NCI-H1436 treated with DMSO at 0.1 percent for 48 hours (cell line): ENCODE measurements at regions not wholly inside any gene's neighbourhood (a gene's known extent, or its start where the extent isn't known, plus 50 kb on each side); places are given as distances from the start of the nearest gene placed in this dataset.
"Not testable (repeated sequence)": the region's sequence is repeated elsewhere in the genome, so short reads cannot be mapped to it uniquely, and the experiment has no call there.

Source experiments
- DNase-seq: peaks from one replicate; lab custom pipeline; 2025; lab: John Stamatoyannopoulos, UW

DNA sequence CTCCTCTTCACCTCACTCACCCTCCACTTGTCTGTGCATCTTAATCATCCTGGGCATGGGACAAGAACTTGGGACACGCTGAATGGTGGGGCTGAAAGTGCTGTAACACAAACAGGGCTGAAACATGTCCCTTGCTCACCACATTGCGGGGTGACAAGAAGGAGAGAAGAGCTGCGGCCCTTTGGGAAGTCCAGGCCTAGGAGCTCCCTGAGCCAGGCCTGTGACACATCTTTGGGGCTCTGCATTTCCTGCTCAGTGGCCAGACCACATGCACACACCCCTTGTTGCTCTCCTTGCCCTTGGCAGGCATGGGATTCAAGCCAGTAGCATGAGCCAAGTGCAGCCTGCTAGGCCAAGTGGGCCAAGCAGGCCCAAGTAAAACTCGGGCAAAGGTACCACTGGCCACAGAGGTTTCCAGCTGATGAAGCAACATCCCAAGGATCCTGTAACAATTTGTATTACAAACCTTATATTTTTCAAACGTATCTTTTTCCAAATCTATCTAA is 1384.3 kb upstream of the PCDH20 start:
- no peak for DNase-seq

DNA sequence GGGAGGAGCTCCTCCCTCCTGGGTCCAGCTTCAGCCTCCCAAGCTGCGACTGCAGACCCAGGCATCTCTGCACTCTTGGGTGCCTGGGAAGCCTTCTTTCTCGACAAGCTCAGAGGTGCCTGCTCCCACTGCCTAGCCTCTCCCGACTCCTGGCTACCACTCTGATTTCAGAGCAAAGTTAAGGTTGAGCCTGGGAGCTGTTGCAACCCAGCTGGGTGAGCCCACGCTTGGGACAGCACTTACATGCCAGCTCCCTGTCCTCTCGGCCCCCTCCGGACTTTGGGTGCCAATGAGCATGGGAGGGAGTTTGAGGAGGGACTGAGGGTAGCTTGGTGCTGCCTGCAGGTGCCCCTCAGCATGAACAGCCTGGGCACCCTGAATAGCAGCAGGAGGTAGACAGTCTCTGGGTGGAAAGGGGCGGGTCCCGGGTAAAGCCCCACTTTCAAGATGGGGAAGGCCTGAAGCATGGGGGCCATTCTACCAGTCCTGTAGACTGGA is 1383.4 kb upstream of the PCDH20 start:
- no peak for DNase-seq

DNA sequence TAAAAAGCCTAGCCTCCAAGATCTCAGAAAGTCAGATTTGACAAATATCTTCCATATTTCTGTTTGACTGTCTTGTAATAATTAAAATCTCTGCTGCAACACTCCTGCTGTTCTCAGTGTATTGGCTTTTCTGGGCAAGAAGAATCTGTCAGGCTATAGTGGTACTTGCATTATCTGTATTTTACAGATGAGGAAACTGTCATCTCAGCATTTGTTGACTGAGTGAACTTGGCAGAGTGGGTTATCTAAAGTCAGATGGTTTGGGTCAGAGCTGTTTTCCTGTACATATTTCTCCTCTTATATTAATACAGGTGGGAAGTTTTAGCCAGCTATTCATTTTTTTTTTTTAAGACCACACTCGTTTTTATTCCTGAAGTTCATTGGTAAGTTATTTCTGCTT is 1378.2 kb upstream of the PCDH20 start:
- DNase-seq = no peak

DNA sequence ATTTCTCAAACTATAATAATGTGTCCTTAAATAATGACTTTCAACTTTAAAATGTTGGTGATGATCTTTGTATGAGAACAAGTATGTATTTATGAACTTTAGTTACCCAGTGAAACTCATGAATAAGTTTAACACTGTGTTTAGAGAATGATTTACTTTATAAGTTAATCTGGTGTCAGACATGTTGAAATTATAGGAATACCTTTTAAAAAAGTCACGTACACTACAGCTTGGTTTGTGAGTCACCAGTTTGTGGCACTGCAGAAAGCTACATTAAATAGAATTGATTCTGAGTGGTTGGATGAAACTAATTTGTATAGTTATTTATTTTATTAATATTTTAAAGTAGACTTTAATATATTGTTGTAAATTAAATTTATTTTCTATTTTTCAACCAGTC is 1366.2 kb upstream of the PCDH20 start:
- DNase-seq = no peak

DNA sequence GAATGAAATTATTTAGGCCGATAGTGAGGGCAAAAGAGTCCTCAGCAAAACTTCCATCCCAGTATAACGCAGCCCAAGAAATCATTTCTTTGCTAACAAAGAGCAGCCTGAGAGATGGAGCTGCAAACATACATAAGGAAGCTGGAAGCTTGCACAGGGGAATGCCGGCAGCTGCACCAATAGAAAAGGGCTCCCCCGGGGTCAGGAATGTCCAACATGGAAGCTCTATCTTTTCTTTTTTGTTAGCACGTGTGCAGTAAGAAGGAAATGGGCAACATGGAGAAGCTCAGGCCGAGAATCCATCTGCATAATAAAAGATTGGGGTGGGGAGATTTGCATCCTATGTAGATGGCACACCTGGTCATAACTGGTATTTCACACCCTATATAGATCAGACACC is 1363.5 kb upstream of the PCDH20 start:
- no peak for DNase-seq

DNA sequence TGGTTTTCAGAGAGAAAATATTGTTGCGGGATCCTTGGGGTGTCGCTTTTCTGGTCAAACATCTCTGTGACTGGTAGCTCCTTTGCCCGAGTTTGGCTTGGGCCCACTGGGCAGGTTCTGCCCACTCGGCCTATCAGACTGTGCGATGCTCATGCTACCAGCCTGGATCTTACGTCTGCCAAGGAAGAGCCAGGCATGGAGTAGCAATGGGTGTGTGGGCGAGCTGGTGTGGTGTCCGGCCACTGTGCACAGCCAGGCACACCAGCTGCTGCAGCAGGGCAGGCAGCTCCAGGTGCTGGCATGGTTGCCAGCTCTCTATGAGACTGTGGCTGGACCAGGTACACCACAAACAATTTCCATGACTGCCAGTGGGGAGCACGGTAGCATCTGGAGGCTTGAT is 1351.8 kb upstream of the PCDH20 start:
- no peak for DNase-seq

DNA sequence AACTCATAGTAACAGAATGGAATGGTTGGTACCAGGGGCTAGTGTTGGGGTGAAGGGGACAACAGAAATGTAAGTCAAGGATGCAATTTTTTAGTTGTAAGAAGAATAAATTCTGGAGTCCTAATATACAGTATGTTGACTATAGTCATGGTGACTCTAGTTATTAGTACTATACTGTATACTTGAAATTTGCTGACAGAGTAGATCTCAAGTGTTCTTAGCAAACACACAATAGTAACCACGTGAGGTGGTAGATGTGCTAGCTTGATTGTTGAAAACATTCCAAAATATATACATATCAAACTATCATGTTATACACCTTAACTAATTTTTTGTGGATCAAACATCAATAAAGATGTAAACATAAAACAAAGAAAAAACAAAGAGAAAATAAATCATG is 1345.1 kb upstream of the PCDH20 start:
- DNase-seq = no peak

DNA sequence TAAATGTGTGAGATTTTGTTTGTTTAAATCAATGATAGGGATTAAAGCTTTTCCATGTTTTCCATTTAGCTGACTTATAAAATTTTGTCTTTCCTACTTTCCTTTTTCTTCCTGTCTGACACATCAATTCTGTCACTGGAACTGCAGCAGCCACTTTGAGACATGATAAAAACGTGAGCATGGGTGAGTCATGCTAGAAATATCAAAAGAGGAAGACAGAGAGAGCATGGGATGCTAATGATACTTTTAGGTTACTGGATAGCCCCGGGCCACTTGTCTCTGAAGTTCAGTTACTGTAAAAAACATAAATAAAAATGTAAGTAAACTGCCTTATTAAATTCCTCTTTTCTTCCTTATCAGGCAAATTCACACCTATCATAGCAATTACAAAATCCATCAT is 1332.0 kb upstream of the PCDH20 start:
- DNase-seq = no peak

DNA sequence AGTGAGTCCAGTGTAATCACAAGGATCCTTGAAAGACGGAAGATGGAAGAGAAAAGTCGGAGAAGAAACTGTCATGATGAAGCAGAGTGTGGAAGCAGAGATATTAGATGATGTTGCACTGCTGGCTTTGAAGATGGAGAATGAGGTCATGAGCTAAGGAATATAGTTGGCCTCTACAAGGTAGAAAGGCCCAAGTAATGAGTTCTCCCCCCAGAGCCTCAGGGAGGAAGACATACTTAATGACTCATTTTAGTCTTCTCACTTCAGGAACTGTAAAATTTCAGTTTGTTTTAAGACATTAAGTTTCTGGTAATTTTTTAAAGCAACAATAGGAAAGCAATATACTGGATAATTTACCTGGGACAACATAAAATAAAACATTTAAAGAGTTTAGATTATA is 1331.5 kb upstream of the PCDH20 start:
- DNase-seq = no peak

DNA sequence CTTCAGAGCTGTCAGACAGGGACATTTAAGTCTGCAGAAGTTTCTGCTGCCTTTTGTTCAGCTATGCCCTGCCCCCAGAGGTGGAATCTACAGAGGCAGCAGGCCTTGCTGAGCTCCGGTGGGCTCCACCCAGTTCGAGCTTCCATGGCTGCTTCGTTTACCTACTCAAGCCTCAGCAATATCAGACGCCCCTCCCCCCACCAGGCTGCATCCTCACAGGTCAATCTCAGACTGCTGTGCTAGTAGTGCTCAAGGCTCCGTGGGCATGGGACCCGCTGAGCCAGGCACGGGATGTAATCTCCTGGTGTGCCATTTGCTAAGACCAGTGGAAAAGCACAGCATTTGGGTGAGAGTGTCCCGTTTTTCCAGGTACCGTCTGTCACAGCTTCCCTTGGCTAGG is 1314.1 kb upstream of the PCDH20 start:
- DNase-seq = not testable (repeated sequence)

DNA sequence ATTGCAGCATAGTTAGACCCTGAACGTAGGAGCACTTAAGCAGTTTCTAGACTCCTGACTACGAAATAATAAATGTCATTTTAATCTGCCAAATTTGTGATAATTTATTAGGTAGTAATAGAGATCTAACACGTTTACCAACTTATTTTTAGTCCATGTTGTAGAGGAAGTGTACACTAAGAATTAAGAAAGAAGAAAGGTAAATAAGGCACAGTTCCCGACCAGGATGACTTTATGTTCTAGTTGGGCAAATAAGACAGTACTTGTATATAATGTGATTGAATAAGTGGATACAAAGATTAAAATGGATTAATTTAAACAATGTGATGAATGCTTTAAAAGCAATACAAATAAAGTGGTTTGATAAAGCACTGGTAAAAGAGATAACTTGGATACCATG is 1306.2 kb upstream of the PCDH20 start:
- no peak for DNase-seq

DNA sequence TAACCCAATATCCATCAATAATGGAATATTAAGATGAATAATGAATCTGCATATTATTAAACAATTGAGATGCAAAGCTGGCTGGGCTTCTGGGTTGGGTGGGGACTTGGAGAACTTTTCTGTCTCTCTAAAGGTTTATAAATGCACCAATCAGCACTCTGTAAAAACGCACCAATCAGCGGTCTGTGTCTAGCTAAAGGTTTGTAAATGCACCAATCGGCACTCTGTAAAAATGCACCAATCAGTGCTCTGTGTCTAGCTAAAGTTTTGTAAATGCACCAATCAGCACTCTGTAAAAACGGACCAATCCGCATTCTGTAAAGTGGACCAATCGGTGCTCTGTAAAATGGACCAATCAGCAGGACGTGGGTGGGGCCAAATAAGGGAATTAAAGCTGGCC is 1296.3 kb upstream of the PCDH20 start:
- DNase-seq = not testable (repeated sequence)

DNA sequence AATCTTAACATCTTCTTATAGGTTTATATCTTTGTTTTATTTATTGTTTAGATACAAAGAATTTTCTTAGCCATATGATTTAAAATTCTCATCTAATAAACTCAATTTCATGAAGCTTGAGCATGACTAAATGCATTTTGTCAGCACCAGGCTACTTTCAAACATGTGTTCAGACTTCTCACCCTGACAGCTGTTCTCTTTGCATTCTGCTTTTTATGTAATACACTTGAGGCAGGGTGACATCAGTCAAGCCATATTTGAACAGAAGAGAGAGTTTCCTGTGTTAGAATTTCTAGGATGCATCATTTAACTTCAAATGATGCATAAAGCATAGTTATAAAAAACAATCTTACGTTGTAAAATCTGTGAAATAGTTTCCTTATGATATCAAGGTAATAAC is 1295.1 kb upstream of the PCDH20 start:
- no peak for DNase-seq

DNA sequence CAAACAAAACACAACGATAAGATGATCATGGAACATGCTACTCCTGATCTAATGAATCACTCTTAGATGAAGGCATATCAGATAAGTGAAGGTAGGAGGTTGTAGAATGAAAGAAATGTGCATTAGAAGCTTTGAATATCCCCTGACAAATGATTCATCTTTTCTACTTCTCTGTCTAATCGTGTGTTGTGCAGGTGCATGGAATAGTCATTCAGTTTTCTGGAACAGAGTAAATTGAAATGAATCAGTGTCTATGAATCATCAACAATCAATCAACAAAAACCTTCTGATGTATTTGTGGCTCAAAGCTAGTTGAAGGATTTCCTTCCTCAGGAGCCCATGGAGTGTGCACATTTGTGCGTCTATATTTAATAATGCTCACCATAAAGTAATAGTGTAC is 1290.4 kb upstream of the PCDH20 start:
- no peak for DNase-seq

DNA sequence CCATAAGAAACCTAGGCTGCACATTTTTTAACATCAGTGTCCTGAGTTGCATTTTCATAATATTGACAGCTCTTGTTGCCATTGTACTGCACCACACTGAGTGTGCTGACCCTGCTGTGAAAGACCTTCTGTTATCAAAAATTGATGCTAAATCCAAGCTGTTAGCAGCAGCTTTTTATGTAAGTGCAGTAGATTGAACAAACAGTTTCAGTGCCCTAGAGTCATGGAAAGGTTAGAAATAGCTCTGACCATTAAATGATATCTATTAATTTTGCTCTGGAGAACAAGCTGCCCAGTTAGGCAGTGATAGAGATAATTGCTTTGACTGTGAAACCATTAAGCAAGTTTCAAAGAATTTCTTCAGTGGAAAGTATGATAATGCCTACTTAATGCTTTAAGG is 1289.2 kb upstream of the PCDH20 start:
- no peak for DNase-seq

DNA sequence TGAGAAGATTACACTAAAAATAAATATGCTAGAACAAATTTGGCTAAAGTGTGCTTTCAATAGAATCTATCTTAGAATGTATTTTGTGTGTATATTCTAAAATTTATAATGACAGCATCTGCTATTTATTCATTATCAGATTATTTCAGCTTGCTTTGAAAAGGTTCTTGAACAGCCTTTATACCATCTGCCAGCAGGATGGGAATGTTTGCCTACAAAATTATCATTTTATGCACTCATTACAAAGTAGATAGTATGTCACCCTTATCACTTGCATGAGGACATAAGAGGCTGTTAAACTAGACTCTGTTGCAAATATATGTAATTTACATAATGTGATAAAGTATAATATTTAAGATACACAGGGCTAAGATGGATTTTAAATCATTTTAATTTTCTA is 1286.9 kb upstream of the PCDH20 start:
- DNase-seq = peak; percentile 79

DNA sequence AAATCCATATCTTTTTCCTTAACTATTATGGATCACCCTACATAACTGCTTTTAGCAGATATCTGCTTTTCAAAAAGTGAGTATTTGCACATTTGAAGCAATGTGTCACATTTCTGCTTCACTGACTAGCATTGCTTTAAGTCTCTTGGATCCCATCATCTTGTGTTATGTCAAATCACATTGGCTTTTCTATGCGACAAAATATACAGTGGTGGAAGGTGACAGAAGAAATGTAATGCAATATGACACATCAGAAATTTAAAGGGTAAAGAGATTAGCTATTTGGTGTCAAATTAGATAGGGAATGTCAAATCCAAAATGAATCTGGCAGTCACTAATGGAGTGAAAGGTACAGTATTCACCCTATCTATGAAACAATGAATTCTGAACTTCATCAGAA is 1282.1 kb upstream of the PCDH20 start:
- DNase-seq = no peak

DNA sequence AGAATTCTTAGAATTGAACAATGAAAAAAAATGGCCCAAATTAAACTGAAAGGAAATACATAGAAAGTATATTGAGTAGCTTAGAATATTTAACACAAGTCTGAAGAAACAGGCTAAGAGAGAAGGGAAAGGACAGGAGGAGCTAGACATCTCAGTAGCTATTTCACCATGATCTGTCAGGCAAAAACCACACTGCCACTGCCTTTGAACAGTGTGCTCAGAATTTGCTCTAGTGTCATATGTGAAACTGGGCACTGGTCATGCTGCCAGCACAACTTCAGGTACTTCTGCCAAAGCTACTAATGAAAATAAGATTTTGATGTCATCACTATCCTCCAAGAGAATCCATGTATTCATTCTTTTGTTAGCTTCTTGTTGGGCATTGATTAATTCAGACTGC is 1280.8 kb upstream of the PCDH20 start:
- DNase-seq = no peak

DNA sequence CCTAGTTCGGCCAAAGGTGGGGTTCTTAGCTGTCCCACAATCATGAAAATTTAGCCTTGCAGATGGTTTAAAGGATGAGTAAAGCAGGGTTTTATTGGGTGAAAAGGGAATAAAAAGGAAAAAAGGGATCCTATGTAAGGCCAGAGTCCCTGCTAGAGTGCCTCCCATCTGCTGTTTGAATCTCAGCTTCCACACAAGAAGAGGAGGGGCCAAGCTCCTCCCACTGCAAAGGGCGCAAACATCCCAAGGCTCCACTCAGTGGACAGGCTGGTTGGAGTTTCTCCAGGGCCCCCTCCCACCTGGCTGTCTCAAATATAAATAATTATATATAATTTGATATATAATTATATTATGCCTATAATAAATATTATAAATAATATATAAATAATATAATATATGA is 1272.1 kb upstream of the PCDH20 start:
- no peak for DNase-seq

DNA sequence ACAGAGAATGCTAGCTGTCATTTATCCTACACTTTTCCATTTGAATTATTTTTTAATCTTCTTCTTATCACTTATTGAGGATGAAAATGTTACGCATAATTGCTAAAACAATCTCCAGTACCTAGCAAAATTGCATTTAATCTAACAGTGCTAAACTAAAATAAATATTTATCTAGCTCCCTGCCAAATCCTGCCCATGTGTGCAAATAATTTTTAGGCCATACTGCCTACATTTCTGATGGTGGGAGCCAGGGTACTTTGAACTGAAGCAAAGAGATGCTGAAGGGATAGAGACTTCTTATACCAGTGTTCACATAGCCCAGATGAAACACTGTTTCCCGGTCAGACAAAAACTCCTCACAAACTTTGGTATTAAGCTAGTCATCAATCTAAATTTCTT is 1268.7 kb upstream of the PCDH20 start:
- no peak for DNase-seq

DNA sequence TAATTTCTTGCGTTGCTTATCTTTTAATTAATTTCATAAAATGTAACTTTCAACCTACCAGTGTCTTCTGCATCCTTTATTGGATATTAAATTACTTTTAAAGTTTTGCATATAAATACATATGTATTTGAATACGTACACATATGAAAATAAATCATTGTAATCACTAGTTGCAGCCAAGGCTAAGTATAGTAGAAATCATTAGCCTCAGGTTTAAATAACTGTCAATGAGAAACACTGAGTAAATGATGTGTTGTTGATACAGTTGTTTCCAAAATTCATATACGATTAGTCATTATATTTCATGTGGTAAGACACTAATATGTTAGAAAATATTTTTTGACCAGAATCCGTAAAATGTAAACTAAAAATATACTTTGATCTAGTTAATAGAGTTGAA is 1267.1 kb upstream of the PCDH20 start:
- no peak for DNase-seq

DNA sequence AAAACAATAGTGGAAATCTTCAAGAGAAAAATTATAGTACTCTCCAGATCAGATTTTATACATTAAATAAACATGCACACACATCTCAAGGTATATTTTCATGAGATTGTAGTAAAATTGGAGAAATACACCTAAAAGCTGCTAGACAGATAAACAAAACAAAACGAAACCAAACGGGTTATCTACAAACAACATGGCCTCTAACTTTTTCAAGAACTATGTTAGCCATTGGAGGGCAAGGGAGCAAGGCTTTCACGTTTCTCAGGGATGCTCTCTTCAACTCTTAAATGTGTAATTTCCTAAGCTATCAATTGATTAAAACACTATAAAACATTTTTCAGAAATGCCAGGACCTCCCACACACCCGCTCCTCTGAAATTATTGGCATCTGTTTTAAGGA is 1262.4 kb upstream of the PCDH20 start:
- DNase-seq = no peak

DNA sequence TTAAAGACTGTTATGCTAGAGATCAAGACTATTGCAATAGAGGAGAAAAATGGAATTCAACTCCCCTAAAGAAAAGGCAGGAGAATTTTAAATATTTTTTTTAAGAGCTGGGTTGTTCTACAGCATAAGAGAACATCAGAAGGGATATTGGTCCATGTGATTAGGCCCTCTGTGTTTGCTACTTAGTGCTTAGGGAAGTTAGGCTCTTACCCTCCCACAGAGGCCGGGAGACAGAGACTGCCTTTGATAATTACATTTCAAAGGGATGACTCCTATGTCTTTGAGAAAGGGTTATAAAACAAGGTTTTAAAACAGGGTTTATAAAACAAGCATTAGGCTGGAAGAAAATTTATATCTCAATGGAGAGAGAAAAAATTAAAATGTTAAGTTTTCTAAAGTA is 1248.1 kb upstream of the PCDH20 start:
- DNase-seq = no peak

DNA sequence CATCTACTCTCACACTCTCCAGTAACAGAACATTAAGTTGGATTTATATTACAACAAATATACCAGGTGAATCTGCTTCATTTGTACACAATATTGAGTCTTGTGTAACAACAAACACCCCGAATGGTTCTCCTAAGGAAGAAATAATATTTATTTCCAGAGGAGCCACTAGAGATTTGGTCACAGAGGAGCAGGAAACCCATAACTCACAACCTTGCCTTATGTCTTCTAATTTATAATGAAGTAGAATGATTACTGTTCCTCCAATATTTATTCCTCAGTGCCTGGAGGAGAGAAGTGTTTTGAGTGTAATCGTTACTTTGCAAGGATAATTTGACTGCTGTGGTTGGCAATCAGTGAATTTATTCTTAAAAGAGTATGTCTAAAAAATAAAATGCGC is 1243.7 kb upstream of the PCDH20 start:
- DNase-seq = no peak

DNA sequence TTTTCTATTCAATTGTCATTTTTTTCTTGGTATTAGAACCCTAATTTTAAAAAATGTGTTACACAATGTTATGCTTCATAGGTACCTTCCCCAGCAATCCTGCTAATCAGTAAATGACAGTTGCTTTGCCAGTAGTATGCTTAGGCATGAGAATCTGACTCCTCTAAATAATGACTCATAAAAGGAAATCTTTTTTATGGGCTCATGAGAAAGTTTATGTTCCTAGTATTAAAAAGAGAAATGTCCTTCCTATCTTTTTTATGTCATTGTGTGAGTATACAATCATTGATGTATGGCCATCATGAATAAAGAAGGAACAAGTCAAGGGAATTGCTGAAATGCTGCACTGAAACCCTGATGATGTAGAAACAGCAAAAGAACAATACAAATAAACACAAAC is 1237.7 kb upstream of the PCDH20 start:
- no peak for DNase-seq
